ENCODE measurements at regions not wholly inside any gene's neighbourhood (a gene's known extent, or its start where the extent isn't known, plus 50 kb on each side); places are given as distances from the start of the nearest gene placed in this dataset.
"Not testable (repeated sequence)": the region's sequence is repeated elsewhere in the genome, so short reads cannot be mapped to it uniquely, and the experiment has no call there.

DNA sequence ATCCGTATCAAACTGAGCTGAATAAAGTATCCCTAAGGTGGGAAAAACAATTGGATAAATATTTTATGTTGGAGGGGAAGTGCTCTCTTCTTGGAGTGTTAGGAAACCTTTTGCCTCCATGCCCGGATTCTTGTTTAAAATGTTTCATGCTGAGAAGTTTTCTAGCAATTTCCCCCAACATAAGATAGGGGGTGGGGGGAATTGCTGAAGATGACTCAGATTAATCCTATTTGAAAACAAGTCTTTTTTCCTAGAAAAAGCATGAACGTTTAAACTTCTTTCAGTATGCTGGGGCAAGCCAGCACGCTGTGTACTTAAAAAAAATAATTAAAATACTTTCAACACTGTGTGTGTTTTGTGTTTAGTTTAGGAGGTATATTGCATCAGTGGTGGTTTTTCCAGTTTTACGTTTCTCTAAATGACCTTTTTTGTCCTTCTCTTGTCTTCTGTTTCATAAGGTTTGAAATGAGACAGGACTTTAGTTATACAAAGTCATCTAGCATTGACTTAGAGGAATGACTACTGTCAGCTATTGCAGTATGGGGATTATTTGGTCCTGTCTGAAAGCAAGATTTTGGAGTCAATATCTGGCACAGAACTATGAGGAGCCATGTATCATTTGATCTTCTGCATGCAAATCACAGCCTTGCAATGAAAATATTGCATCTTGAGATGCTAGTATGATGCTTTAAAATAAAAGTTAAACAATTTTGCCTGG is 295.9 kb downstream of the GATA3 start:
- no peak for DNase-seq

DNA sequence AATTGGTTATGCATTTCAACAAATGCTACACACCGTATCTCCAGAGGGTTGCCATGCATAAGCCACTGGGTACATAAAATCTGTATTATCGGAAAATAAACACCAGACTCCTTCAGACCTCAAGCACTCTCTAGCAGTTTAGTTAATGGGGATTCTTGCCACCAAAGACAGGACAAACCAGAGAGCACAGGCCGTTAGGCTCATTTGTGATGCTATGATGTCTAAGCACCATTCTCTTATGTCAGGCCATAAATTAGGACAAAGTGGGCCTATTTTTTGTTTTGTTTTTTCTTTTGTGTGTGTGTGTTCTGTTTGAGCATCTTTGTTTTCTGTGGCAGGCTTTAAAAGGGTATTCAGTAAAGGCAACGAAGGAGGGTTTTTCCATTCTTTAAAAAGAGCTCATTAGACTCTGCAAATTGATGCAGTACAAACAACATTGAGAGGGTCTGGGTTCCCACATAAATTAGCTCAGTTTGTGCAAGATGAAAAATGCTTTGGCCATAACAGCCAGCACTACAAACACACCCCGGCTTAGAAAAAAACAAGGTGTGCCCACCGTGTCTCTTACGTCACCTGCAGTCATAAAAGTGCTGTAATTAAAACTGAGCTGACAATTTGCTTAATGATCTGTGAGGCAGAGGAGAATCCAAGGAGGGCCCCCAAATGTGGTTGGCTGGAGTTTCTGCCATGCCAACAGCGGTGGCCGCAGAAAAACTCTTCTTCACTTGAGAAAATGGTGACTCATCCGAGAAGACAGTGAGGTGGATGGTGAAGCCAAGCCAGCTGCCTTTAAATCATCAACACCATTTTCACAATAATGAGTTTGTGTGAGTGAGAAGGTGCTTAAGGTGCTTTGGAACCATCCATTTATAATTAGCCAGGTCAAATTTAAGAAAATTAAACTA is 297.9 kb downstream of the GATA3 start:
- DNase-seq: no peak

- no peak for DNase-seq
Measured at GRCh38 chr10:8356283-8356682, 301.8 kb downstream of the GATA3 start.

DNA sequence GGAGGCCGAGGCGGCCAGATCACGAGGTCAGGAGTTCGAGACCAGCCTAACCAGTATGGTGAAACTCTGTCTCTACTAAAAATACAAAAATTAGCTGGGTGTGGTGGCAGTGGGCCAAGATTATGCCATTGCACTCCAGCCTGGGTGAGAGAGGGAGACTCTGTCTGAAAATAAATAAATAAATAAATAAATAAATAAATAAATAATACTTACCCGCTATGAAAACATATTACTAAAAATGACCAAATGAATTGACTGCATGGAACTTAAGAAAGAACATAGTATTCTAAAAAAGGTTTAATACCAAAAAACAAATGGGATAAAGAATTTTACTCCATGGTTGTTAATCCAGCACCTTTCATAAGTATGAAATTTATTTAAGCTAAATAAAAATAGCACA is 305.0 kb downstream of the GATA3 start:
- DNase-seq: no peak

DNA sequence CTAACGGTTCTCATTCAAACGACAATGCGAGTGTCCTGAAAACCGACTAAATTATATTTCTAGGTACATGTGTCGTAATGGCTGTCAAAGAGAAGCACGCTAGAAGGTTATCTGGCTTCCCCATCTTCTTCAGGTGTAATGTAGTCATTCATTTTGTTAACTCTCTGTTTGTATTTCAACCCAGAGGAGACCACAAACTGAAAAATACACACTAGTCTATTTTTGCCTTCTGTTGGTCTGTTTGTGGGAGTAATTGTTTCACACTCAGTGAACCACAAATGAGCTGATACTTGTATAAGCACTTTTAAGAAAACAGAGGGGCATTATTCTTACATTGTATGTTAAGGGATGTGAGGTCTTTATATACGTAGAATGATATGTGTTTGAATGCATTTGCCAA is 305.9 kb downstream of the GATA3 start:
- DNase-seq: no peak

DNA sequence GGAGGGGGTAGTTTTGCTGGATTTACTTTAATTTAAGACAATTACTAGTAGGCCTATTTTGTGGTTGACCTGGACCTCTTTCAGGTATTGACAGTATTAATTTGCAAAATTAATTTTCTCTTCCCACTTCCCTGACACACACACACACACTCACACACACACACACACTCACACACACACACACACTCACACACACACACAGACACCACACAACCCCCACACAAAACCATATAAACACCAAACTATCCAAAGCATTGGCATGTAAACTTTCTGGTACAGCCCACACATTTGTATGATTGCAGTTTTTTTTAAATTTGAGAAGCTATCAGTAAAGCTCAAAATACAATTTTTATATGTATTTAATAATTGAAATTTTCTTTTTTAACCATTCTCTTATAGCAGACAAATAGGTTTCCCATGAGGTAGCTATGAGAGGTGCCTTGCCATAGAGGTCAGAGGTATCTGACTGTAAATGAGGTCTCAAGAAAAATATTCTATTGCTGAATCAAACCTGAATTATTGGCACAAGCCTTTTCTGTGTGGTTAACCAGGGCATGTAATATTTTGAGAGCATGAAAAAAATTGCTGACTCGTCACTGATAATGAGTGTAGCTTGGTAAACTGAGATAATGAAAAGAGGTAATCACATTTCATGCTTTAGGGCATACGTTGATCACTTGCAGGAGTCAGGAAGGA is 306.5 kb downstream of the GATA3 start:
- no peak for DNase-seq

GRCh38 chr10:8361510-8361844 is 307.0 kb downstream of the GATA3 start:
- DNase-seq: no peak

DNA sequence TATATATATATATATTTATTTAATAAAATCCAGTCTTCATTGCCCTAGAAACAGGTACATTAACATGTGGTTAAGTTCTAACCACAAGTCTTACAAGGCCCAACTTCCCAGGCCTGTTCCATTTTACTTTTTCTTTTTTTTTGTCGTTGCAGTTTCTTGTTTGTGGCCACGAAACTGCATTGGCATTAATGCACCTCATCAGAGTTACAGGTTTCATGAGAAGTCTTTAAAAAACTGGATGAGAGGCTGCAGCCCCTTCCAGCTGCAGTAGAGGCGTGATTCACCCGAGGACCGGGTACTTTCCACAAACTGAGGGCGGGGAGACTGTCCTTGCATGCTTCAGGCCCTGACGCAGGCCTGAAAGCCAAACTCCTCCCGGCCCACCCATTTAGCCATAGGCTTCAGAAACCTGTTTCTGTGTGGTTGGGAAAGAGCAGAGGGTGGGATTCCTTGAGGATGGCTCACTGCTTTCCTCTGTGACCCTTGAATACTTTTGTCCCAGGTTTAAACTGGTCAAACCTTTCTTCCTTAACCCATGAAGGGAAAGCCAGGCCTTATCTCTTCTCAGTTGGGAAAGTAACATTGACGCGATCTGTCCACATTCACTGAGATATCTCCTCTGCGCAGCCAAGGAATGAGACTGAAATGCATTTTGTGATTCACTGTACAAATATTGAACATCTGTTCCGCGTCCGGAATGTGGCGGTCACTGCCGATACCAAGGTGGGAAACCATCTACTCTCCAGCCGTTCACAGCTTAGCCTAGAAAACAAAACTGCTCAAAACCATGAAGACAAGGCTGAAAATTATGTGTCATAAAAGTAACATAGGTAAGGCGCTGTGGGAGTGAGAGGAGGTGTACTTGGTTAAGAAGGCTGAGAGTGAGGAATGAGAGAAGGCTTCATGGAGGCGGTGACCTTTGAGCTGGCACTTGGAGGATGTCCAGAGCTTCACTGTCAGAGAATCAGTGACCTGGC is 311.7 kb downstream of the GATA3 start:
- peak; percentile 27 to 44 for DNase-seq

DNA sequence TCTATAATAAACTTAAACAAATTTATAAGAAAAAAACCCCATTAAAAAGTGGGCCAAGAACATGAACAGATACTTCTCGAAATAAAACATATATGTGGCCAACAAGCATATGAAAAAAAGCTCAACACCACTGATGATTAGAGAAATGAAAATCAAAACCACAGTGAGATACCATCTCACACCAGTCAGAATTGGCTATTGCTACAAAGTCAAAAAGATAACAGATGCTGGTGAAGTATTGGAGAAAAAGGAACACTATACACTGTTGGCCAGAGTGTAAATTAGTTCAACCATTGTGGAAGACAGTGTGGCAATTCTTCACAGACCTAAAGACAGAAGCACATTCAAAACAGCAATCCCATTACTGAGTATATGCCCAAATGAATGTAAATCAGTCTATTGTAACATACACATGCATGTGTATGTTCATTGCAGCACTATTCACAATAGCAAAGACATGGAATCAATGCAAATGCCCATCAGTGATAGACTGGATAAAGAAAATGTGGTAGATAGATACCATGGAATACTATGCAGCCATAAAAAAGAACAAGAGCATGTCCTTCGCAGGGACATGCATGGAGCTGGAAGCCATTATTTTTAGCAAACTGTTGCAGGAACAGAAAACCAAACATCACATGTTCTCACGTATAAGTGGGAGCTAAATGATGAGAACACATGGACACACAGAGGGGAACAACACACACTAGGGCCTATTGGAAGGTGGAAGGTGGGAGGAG is 313.4 kb downstream of the GATA3 start:
- DNase-seq: not testable (repeated sequence)

DNA sequence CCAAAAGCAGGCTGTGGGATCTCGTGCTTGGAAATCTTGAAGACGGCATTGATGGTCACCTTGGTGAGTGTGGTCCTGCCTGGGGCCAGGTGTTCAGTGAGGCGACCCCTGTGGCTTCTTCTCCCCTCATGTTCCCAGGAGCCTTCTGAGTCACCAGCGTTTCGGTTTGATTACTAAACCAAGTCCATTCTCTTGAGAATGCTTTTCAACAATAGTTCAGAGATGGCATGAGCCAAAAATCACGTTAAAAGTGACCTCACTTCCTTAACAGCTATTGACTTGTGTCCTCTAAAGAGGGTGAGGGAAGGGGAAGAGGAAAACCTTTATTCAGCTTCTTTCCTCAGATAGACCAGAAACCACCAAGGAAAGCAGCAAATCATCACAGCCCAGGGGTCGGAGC is 315.2 kb downstream of the GATA3 start:
- DNase-seq: no peak

- DNase-seq: no peak
Measured at GRCh38 chr10:8374334-8374733, 319.8 kb downstream of the GATA3 start.

GRCh38 chr10:8375137-8375536 is 320.6 kb downstream of the GATA3 start:
- no peak for DNase-seq

GRCh38 chr10:8378198-8378983 is 323.9 kb downstream of the GATA3 start:
- DNase-seq: no peak

GRCh38 chr10:8379906-8380832 is 325.7 kb downstream of the GATA3 start:
- no peak for DNase-seq

DNA sequence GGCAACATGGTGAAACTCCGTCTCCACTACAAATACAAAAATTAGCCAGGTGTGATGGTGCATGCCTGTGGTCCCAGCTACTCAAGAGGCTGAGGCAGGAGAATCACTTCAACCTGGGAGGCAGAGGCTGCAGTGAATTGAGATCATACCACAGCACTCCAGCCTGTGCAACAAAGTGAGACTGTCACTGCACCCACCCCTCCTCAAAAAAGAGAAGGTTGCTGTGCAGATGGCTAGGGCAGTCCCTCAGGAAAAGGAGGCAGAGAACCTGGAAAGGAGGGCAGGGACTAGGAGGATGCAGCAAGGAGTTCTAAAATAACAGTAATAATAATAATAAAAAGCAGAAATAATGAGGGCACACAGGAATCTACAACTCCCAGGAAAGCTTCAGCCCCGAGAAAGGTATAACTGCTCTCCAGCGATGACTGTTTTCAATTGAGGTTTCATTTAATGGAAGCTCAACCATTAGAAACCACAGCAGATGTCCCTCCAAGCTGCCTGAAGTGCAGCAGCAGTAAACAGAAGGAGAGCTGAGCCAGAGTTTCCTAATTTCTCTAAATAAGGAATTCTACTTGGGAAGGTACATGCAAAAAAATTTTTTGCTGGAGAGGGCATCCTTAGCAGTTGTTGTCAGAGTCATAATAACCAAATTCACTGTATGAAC is 326.5 kb downstream of the GATA3 start:
- no peak for DNase-seq

GRCh38 chr10:8386781-8387180 is 332.3 kb downstream of the GATA3 start:
- no peak for DNase-seq

GRCh38 chr10:8389630-8390029 is 335.1 kb downstream of the GATA3 start:
- DNase-seq: no peak

GRCh38 chr10:8392216-8392615 is 337.7 kb downstream of the GATA3 start:
- no peak for DNase-seq

- no peak for DNase-seq
Measured at GRCh38 chr10:8393531-8393930, 339.0 kb downstream of the GATA3 start.
